Fibroblast of lung (primary cell): ENCODE measurements at regions not wholly inside any gene's neighbourhood (a gene's known extent, or its start where the extent isn't known, plus 50 kb on each side); places are given as distances from the start of the nearest gene placed in this dataset.

Source experiments
- DNase-seq, 2 donors: peaks; one replicate each; pipeline versions ENCODE4 v3.0.0 to v3.0.0-alpha.2; 2010; ENCODE audit warnings: low read depth in 2 of 2
- H2AFZ ChIP-seq: 2 replicates; pipeline ENCODE4 v1.5.1; 2012; ENCODE audit warnings: low read length, control low read depth, inconsistent platforms
- H3K27ac ChIP-seq: 2 replicates; pipeline ENCODE4 v1.5.1; 2011; ENCODE audit warnings: low read length, control low read depth; ENCODE audit not compliant: insufficient read depth
- H3K27me3 ChIP-seq: 2 replicates; pipeline ENCODE4 v1.5.1; 2011; ENCODE audit warnings: mild to moderate bottlenecking, low read length; ENCODE audit not compliant: control insufficient read depth, insufficient read depth
- H3K36me3 ChIP-seq: 2 replicates; pipeline ENCODE4 v1.5.1; 2011; ENCODE audit warnings: low read length; ENCODE audit not compliant: control insufficient read depth, insufficient read depth
- H3K4me1 ChIP-seq: 2 replicates; pipeline ENCODE4 v1.5.1; 2011; ENCODE audit warnings: low read length; ENCODE audit not compliant: control insufficient read depth, insufficient read depth; ENCODE audit errors: extremely low read depth
- H3K4me2 ChIP-seq: 2 replicates; pipeline ENCODE4 v1.5.1; 2011; ENCODE audit warnings: low read length, control low read depth; ENCODE audit not compliant: insufficient read depth; ENCODE audit errors: extremely low read depth
- H3K4me3 ChIP-seq, 4 experiments: fragments of 200-600 bp in 1 of 4; sonication (generic) in 1 of 4; replicated peaks in 1 of 4; 2 replicates each; pipeline ENCODE4 v1.5.1; 2011 to 2016; ENCODE audit warnings: low read length in 4 of 4, low read depth in 3 of 4, mild to moderate bottlenecking in 3 of 4, control low read depth in 2 of 4, inconsistent platforms in 1 of 4, mixed read lengths in 1 of 4; ENCODE audit not compliant: insufficient read depth in 1 of 4; ENCODE audit errors: control extremely low read depth in 1 of 4
- H3K79me2 ChIP-seq: 2 replicates; pipeline ENCODE4 v1.5.1; 2012; ENCODE audit warnings: mild to moderate bottlenecking, low read length, inconsistent platforms; ENCODE audit not compliant: control insufficient read depth, insufficient read depth
- H3K9ac ChIP-seq: 2 replicates; pipeline ENCODE4 v1.5.1; 2011; ENCODE audit warnings: mild to moderate bottlenecking, low read length, control low read depth; ENCODE audit not compliant: insufficient read depth
- H3K9me3 ChIP-seq: 2 replicates; pipeline ENCODE4 v1.5.1; 2012; ENCODE audit warnings: low read depth, low read length; ENCODE audit not compliant: control insufficient read depth, insufficient read depth
- H4K20me1 ChIP-seq: 2 replicates; pipeline ENCODE4 v1.5.1; 2011; ENCODE audit warnings: low read length; ENCODE audit not compliant: control insufficient read depth, insufficient read depth; ENCODE audit errors: extremely low read depth
- CTCF ChIP-seq, 2 donors: IDR thresholded peaks in 1 of 2; conservative IDR thresholded peaks in 1 of 2; 1 replicate in 1 of 2; 2 replicates in 1 of 2; pipeline ENCODE4 v1.5.1; 2011 to 2012; ENCODE audit warnings: low read length in 2 of 2, control low read depth in 1 of 2, inconsistent platforms in 1 of 2, low read depth in 1 of 2, mild to moderate bottlenecking in 1 of 2
- EZH2 ChIP-seq: IDR thresholded peaks from 2 replicates; pipeline ENCODE4 v1.5.1; 2012; ENCODE audit warnings: low read length, control low read depth, mild to moderate bottlenecking; ENCODE audit errors: missing control alignments

DNA sequence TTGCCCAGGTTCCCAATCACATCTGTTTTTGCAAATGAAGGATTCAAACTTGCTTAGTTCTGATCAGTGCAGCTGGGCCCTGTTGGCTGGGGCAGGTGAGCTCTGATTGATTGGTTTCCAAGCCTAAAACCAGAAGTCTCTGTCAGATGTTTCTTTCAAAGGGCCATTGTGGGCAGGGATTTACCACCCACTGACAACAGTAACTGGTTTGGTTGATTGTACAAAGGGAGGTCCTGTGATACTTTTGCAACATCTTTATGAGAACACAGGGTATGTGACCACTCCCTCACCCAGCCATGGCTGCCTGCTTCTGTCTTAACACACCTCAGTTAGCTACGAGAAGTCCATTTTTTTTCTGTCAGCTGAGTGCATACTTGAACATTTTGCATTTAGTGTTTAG, 184.1 kb downstream of the FLRT2 start:
- H3K9ac ChIP-seq: no peak overlapping the region
- H3K27ac ChIP-seq: no peak overlapping the region
- H3K4me1 ChIP-seq: no peaks in the 10 kb centered on the region
- no peaks in the 10 kb centered on the region for H3K79me2 ChIP-seq
- TF ChIP-seq EZH2 (no peak), CTCF (conservative IDR thresholded peaks at IDR 0.05 in 1 of 2, IDR thresholded peaks at IDR 0.05 in 1 of 2; ENCODE audit: low read depth in 1 of 2, low read length in 2 of 2) (no peak)
- H3K4me3 ChIP-seq: no peak overlapping the region
- H2AFZ ChIP-seq: no peak overlapping the region
- no peaks in the 10 kb centered on the region for H3K27me3 ChIP-seq
- no peak for DNase-seq
- H3K9me3 ChIP-seq: no peaks in the 10 kb centered on the region
- no peaks in the 10 kb centered on the region for H3K36me3 ChIP-seq
- H3K4me2 ChIP-seq: no peak overlapping the region
- H4K20me1 ChIP-seq: no peaks in the 10 kb centered on the region

DNA sequence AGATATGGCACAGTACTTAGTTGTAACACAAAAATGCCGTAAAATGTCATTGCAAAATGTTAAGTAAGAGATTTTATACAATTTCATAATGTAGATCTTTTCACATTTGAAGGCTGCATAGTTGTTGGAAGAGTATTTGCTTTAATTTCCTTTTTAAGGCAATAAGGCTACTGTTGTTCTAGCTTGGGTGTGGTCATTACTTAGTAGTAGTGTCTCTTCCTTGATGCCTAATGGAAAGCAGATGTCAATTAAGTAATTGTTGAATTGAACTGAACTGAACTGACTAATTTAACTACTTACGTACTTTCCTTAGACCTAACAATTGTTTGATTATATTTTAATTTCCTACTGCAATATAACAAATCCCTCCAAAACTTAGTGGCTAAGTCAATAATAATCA, 181.7 kb downstream of the FLRT2 start:
- no peak for TF ChIP-seq CTCF (conservative IDR thresholded peaks at IDR 0.05 in 1 of 2, IDR thresholded peaks at IDR 0.05 in 1 of 2; ENCODE audit: low read depth in 1 of 2, low read length in 2 of 2)
- TF ChIP-seq EZH2: no peak
- no peaks in the 10 kb centered on the region for H4K20me1 ChIP-seq
- no peaks in the 10 kb centered on the region for H3K9me3 ChIP-seq
- H3K4me1 ChIP-seq: no peaks in the 10 kb centered on the region
- H3K79me2 ChIP-seq: no peaks in the 10 kb centered on the region
- H3K27me3 ChIP-seq: no peaks in the 10 kb centered on the region
- H3K36me3 ChIP-seq: no peaks in the 10 kb centered on the region
- H2AFZ ChIP-seq: no peak overlapping the region
- no peak overlapping the region for H3K27ac ChIP-seq
- no peak overlapping the region for H3K4me2 ChIP-seq
- no peak overlapping the region for H3K9ac ChIP-seq
- H3K4me3 ChIP-seq: no peak overlapping the region
- no peak for DNase-seq
